ENCODE measurements at regions not wholly inside any gene's neighbourhood (a gene's known extent, or its start where the extent isn't known, plus 50 kb on each side); places are given as distances from the start of the nearest gene placed in this dataset.
A peak's percentile ranks its signal among the peaks of the same experiment; 100 is the strongest.

- DNase-seq (ENCODE audit: low spot score), result no peak
Observed at GRCh38 chr2:128450211-128451024, 131.8 kb upstream of the HS6ST1 start.

- DNase-seq (ENCODE audit: low spot score), result no peak
Observed at GRCh38 chr2:128451084-128452023, 132.7 kb upstream of the HS6ST1 start.

- no peak for DNase-seq (ENCODE audit: low spot score)
Observed at GRCh38 chr2:128452024-128452411, 133.3 kb upstream of the HS6ST1 start.

- no peak for DNase-seq (ENCODE audit: low spot score)
Observed at GRCh38 chr2:128452536-128453530, 134.2 kb upstream of the HS6ST1 start.

- no peak for DNase-seq (ENCODE audit: low spot score)
Observed at GRCh38 chr2:128454980-128455720, 136.5 kb upstream of the HS6ST1 start.

- no peak for DNase-seq (ENCODE audit: low spot score)
Observed at GRCh38 chr2:128455721-128456050, 137.0 kb upstream of the HS6ST1 start.

- no peak for DNase-seq (ENCODE audit: low spot score)
Observed at GRCh38 chr2:128456281-128456680, 137.6 kb upstream of the HS6ST1 start.

GRCh38 chr2:128457006-128457604, 138.4 kb upstream of the HS6ST1 start:
- DNase-seq (ENCODE audit: low spot score), result no peak

GRCh38 chr2:128457716-128458115, 139.0 kb upstream of the HS6ST1 start:
- no peak for DNase-seq (ENCODE audit: low spot score)

GRCh38 chr2:128458505-128458904, 139.8 kb upstream of the HS6ST1 start:
- no peak for DNase-seq (ENCODE audit: low spot score)

- DNase-seq (ENCODE audit: low spot score), result no peak
Observed at GRCh38 chr2:128464456-128464855, 145.8 kb upstream of the HS6ST1 start.

GRCh38 chr2:128465246-128466170, 146.8 kb upstream of the HS6ST1 start:
- no peak for DNase-seq (ENCODE audit: low spot score)

GRCh38 chr2:128466376-128466775, 147.7 kb upstream of the HS6ST1 start:
- no peak for DNase-seq (ENCODE audit: low spot score)

GRCh38 chr2:128466776-128467175, 148.1 kb upstream of the HS6ST1 start:
- no peak for DNase-seq (ENCODE audit: low spot score)

GRCh38 chr2:128467321-128467969, 148.8 kb upstream of the HS6ST1 start:
- DNase-seq (ENCODE audit: low spot score), result no peak

GRCh38 chr2:128468186-128468920, 149.7 kb upstream of the HS6ST1 start:
- DNase-seq (ENCODE audit: low spot score), result no peak

- peak; percentile 9 for DNase-seq (ENCODE audit: low spot score)
Observed at GRCh38 chr2:128469203-128469602, 150.5 kb upstream of the HS6ST1 start.

GRCh38 chr2:128469875-128470274, 151.2 kb upstream of the HS6ST1 start:
- no peak for DNase-seq (ENCODE audit: low spot score)

Measured in activated CD4-positive, alpha-beta T cell treated with anti-CD3 and anti-CD28 coated beads, Interleukin-2, Interleukin-4, amounts not matched to agents 100 ng/mL and 50 ng/mL, durations not matched to agents 16 hours and 8 hours (primary cell).